ENCODE measurements at regions not wholly inside any gene's neighbourhood (a gene's known extent, or its start where the extent isn't known, plus 50 kb on each side); places are given as distances from the start of the nearest gene placed in this dataset.

- no peak for TF ChIP-seq CTCF (IDR thresholded peaks at IDR 0.05)
- no peak for TF ChIP-seq POLR2AphosphoS5 (IDR thresholded peaks at IDR 0.05)
- no peak for TF ChIP-seq POLR2A (IDR thresholded peaks at IDR 0.05)
These were observed 123.9 kb downstream of the SHOX2 start for GRCh38 chr3:157982359-157982758.

Data from prostate gland (tissue), 2 donors.